Neural cell (in vitro differentiated cells): ENCODE measurements at regions not wholly inside any gene's neighbourhood (a gene's known extent, or its start where the extent isn't known, plus 50 kb on each side); places are given as distances from the start of the nearest gene placed in this dataset.
"Not testable (repeated sequence)": the region's sequence is repeated elsewhere in the genome, so short reads cannot be mapped to it uniquely, and the experiment has no call there.

Experiments
- H2AFZ ChIP-seq: fragments of 200-600, 300-800 bp; sonication (generic), shearing (Covaris generic); 2 replicates; pipeline ENCODE4 v1.6.0; 2014; ENCODE audit warnings: low read depth, mild to moderate bottlenecking, antibody characterized with exemption, low read length, moderate library complexity
- H3F3A ChIP-seq: fragments of 200-600 bp; shearing (Covaris generic); 2 replicates; pipeline ENCODE4 v1.6.1; 2016; ENCODE audit warnings: mild to moderate bottlenecking, moderate library complexity, mixed read lengths, antibody characterized with exemption, low read length; ENCODE audit not compliant: insufficient read depth, poor library complexity, severe bottlenecking
- H3K27ac ChIP-seq: fragments of 200-600, 300-800 bp; sonication (generic), shearing (Covaris generic); 2 replicates; pipeline ENCODE4 v1.5.1; 2014; ENCODE audit warnings: mild to moderate bottlenecking, low read length, moderate library complexity
- H3K27me3 ChIP-seq: fragments of 300-800, 200-600 bp; sonication (generic), shearing (Covaris generic); 2 replicates; pipeline ENCODE4 v1.6.0; 2014; ENCODE audit warnings: mild to moderate bottlenecking, low read depth, low read length, moderate library complexity; ENCODE audit not compliant: insufficient read depth
- H3K36me3 ChIP-seq: fragments of 300-800, 200-600 bp; sonication (generic), shearing (Covaris generic); 2 replicates; pipeline ENCODE4 v1.5.1; 2014; ENCODE audit warnings: mild to moderate bottlenecking, antibody characterized with exemption, low read length, moderate library complexity; ENCODE audit not compliant: insufficient read depth
- H3K4me2 ChIP-seq: fragments of 300-800, 200-600 bp; sonication (generic), shearing (Covaris generic); 2 replicates; pipeline ENCODE4 v1.6.0; 2014; ENCODE audit warnings: mild to moderate bottlenecking, low read length
- H3K4me3 ChIP-seq: fragments of 300-800, 200-600 bp; sonication (generic), shearing (Covaris generic); 2 replicates; pipeline ENCODE4 v1.5.1; 2014; ENCODE audit warnings: mild to moderate bottlenecking, low read length, moderate library complexity
- H3K79me2 ChIP-seq: fragments of 200-600 bp; shearing (Covaris generic); replicated peaks from 2 replicates; pipeline ENCODE4 v1.6.0; 2014; ENCODE audit warnings: mild to moderate bottlenecking, low read length, moderate library complexity; ENCODE audit not compliant: insufficient read depth
- H3K9ac ChIP-seq: fragments of 300-800, 200-600 bp; sonication (generic), shearing (Covaris generic); 2 replicates; pipeline ENCODE4 v1.6.1; 2016; ENCODE audit warnings: mild to moderate bottlenecking, low read length, mixed read lengths
- H3K9me2 ChIP-seq: fragments of 200-600 bp; shearing (Covaris generic); 2 replicates; pipeline ENCODE4 v1.6.1; 2016; ENCODE audit warnings: mild to moderate bottlenecking, low read length, mixed read lengths; ENCODE audit not compliant: insufficient read depth
- H3K9me3 ChIP-seq: fragments of 200-600, 300-800 bp; sonication (generic), shearing (Covaris generic); 2 replicates; pipeline ENCODE4 v1.6.1; 2016; ENCODE audit warnings: mild to moderate bottlenecking, mixed run types, low read length, moderate library complexity, mixed read lengths
- H4K20me1 ChIP-seq: fragments of 200-600 bp; shearing (Covaris generic); 2 replicates; pipeline ENCODE4 v1.6.1; 2016; ENCODE audit warnings: mild to moderate bottlenecking, mixed run types; ENCODE audit not compliant: insufficient read depth
- EP300 ChIP-seq: fragments of 450-650 bp; conservative IDR thresholded peaks from 2 replicates; pipeline ENCODE4 v1.6.1; 2014; ENCODE audit warnings: antibody characterized with exemption, mild to moderate bottlenecking, moderate library complexity; ENCODE audit not compliant: poor library complexity, severe bottlenecking
- EZH2 ChIP-seq: fragments of 200-600, 300-800 bp; shearing (Covaris generic), sonication (generic); IDR thresholded peaks from 2 replicates; pipeline ENCODE4 v1.6.1; 2014; ENCODE audit warnings: antibody characterized with exemption, low read length, borderline replicate concordance, mild to moderate bottlenecking; ENCODE audit not compliant: insufficient read depth, poor library complexity, severe bottlenecking
- MXI1 ChIP-seq: fragments of 450-650 bp; conservative IDR thresholded peaks from 2 replicates; pipeline ENCODE4 v1.6.1; 2014; ENCODE audit warnings: antibody characterized with exemption, mild to moderate bottlenecking; ENCODE audit not compliant: poor library complexity, severe bottlenecking
- POLR2AphosphoS5 ChIP-seq: IDR thresholded peaks from 2 replicates; pipeline ENCODE4 v1.6.1; 2012
- RAD21 ChIP-seq: fragments of 450-650 bp; conservative IDR thresholded peaks from 2 replicates; pipeline ENCODE4 v1.6.1; 2014; ENCODE audit warnings: antibody characterized with exemption, mild to moderate bottlenecking, moderate library complexity
- SMC3 ChIP-seq: fragments of 450-650 bp; conservative IDR thresholded peaks from 2 replicates; pipeline ENCODE4 v1.6.1; 2014; ENCODE audit warnings: antibody characterized with exemption, mild to moderate bottlenecking, moderate library complexity; ENCODE audit not compliant: poor library complexity
- TAF1 ChIP-seq: IDR thresholded peaks from 2 replicates; pipeline ENCODE4 v1.6.1; 2012; ENCODE audit warnings: low read depth
- TF ChIP-seq, protein P1 (sequence below): IDR thresholded peaks from 2 replicates; pipeline ENCODE4 v1.6.1; 2012; ENCODE audit warnings: borderline replicate concordance
- TF ChIP-seq, protein P2 (sequence below): fragments of 450-650 bp; IDR thresholded peaks from 2 replicates; pipeline ENCODE4 v1.5.1; 2014; ENCODE audit warnings: antibody characterized with exemption, mild to moderate bottlenecking, moderate library complexity; ENCODE audit not compliant: poor library complexity, severe bottlenecking

DNA sequence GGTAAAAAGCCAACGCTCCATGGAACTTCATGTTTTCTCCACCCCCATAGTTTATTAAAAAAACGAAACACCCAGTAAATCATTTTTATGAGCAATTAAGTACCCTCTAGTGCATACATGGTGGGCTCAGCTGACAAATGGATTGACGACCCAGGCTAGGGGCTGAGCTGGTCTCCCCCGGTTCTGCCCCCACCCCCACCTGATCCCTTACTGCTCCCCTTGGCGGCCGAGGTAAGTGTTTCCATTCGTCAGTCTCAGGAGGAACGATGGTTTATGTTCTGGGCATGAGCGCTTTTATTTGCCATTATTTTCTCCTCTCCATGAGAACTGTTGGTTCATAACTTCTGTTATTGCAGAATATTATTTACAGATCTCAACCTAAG, 233.9 kb upstream of the C1orf174 start:
- Histone ChIP-seq H3K4me2 (no peak overlapping the region), H3K27me3 (no peaks in the 10 kb centered on the region), H3K9ac (no peak overlapping the region), H4K20me1 (no peaks in the 10 kb centered on the region), H2AFZ (no peak overlapping the region), H3K36me3 (no peaks in the 10 kb centered on the region), H3K9me2 (no peaks in the 10 kb centered on the region), H3K79me2 (no peaks in the 10 kb centered on the region), H3K27ac (no peak overlapping the region), H3K9me3 (no peaks in the 10 kb centered on the region), H3F3A (no peaks in the 10 kb centered on the region), H3K4me3 (no peak overlapping the region)
- TF ChIP-seq EZH2, result no peak
- TF ChIP-seq TAF1, result no peak
- TF ChIP-seq MXI1, result no peak
- TF ChIP-seq, protein P1, sequence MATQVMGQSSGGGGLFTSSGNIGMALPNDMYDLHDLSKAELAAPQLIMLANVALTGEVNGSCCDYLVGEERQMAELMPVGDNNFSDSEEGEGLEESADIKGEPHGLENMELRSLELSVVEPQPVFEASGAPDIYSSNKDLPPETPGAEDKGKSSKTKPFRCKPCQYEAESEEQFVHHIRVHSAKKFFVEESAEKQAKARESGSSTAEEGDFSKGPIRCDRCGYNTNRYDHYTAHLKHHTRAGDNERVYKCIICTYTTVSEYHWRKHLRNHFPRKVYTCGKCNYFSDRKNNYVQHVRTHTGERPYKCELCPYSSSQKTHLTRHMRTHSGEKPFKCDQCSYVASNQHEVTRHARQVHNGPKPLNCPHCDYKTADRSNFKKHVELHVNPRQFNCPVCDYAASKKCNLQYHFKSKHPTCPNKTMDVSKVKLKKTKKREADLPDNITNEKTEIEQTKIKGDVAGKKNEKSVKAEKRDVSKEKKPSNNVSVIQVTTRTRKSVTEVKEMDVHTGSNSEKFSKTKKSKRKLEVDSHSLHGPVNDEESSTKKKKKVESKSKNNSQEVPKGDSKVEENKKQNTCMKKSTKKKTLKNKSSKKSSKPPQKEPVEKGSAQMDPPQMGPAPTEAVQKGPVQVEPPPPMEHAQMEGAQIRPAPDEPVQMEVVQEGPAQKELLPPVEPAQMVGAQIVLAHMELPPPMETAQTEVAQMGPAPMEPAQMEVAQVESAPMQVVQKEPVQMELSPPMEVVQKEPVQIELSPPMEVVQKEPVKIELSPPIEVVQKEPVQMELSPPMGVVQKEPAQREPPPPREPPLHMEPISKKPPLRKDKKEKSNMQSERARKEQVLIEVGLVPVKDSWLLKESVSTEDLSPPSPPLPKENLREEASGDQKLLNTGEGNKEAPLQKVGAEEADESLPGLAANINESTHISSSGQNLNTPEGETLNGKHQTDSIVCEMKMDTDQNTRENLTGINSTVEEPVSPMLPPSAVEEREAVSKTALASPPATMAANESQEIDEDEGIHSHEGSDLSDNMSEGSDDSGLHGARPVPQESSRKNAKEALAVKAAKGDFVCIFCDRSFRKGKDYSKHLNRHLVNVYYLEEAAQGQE, result no peak
- TF ChIP-seq, protein P2, sequence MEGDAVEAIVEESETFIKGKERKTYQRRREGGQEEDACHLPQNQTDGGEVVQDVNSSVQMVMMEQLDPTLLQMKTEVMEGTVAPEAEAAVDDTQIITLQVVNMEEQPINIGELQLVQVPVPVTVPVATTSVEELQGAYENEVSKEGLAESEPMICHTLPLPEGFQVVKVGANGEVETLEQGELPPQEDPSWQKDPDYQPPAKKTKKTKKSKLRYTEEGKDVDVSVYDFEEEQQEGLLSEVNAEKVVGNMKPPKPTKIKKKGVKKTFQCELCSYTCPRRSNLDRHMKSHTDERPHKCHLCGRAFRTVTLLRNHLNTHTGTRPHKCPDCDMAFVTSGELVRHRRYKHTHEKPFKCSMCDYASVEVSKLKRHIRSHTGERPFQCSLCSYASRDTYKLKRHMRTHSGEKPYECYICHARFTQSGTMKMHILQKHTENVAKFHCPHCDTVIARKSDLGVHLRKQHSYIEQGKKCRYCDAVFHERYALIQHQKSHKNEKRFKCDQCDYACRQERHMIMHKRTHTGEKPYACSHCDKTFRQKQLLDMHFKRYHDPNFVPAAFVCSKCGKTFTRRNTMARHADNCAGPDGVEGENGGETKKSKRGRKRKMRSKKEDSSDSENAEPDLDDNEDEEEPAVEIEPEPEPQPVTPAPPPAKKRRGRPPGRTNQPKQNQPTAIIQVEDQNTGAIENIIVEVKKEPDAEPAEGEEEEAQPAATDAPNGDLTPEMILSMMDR, result no peak
- no peak for TF ChIP-seq POLR2AphosphoS5
- no peak for TF ChIP-seq EP300
- TF ChIP-seq RAD21, result no peak
- no peak for TF ChIP-seq SMC3

DNA sequence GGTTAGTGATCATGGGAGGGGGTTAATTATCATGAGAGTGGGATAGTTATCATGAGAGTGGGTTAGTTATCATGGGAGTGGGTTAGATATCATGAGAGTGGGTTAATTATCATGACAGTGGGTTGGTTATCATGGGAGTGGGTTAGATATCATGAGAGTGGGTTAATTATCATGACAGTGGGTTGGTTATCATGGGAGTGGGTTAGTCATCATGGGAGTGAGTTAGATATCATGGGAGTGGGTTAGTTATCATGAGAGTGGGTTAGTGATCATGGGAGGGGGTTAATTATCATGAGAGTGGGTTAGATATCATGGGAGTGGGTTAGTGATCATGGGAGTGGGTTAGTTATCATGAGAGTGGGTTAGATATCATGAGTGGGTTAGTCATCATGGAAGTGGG, 235.8 kb upstream of the C1orf174 start:
- not testable (repeated sequence) for H3K36me3 ChIP-seq, H3F3A ChIP-seq, H3K79me2 ChIP-seq, H3K9me2 ChIP-seq, H3K9me3 ChIP-seq, H3K27me3 ChIP-seq, H3K4me3 ChIP-seq, H3K9ac ChIP-seq, H2AFZ ChIP-seq, H3K4me2 ChIP-seq, H4K20me1 ChIP-seq, H3K27ac ChIP-seq

DNA sequence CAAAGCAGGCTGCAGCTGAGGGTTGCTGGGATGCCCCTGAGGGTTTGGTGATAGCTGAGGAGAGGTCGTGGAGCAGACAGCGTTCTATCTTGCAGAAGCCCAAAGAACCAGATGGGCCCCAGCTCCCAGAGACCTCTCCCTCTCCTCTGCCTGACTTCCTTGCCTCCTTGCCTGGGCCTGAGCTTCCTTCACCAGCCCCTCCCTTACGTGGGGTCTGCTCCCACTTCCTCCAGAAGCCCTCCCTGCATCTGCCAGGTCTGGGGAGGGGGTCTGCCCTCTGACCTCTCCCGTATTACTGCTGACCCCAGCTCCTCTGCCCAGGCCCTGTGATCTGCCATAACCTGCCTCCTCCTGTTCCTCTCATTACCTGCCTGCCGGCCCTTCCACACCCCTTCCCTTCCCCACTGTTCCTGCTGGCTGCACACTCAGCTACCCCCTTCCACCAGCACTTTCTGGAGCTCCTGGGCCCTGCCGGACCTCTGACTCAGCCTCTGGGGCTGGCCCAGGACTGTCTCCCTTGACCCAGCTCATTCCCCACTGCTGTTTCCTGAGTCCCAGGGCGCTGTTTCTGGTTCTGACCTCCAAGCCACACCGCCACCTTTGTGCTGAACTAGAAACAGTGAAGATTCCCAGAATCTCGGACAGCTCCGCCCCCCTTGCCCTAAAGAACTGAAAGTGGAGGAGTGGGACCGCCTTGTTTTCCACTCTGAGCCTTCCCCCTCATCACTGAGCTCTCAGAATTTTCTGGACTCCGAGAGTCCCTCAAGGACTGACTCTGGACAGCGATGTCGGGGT, 237.7 kb upstream of the C1orf174 start:
- no peaks in the 10 kb centered on the region for H4K20me1 ChIP-seq
- TF ChIP-seq SMC3 (no peak), TAF1 (no peak), EP300 (no peak), EZH2 (no peak), RAD21 (no peak), POLR2AphosphoS5 (no peak)
- TF ChIP-seq, protein P1, result no peak
- TF ChIP-seq, protein P2, result no peak
- H3K27ac ChIP-seq, result no peak overlapping the region
- H3F3A ChIP-seq, result no peaks in the 10 kb centered on the region
- no peaks in the 10 kb centered on the region for H3K27me3 ChIP-seq
- H3K79me2 ChIP-seq, result no peaks in the 10 kb centered on the region
- H3K9ac ChIP-seq, result no peak overlapping the region
- no peak overlapping the region for H2AFZ ChIP-seq
- no peak overlapping the region for H3K4me2 ChIP-seq
- no peak overlapping the region for H3K4me3 ChIP-seq
- no peaks in the 10 kb centered on the region for H3K36me3 ChIP-seq
- no peaks in the 10 kb centered on the region for H3K9me3 ChIP-seq
- no peaks in the 10 kb centered on the region for H3K9me2 ChIP-seq
